Tibial nerve (tissue), 4 donors: ENCODE measurements at regions not wholly inside any gene's neighbourhood (a gene's known extent, or its start where the extent isn't known, plus 50 kb on each side); places are given as distances from the start of the nearest gene placed in this dataset.

Source experiments
- DNase-seq, 2 donors: peaks; one replicate each; pipeline ENCODE4 v3.0.0-alpha.2; 2019; ENCODE audit warnings: low spot score in 2 of 2
- H3K27ac ChIP-seq, 4 donors: fragments of 200-600 bp; sonication (generic) in 3 of 4; one replicate each; pipeline ENCODE4 v1.5.1; 2017 to 2019; ENCODE audit warnings: mild to moderate bottlenecking in 1 of 4
- H3K27me3 ChIP-seq, 2 donors: fragments of 200-600 bp; sonication (generic) in 1 of 2; one replicate each; pipeline versions ENCODE4 v1.5.1 to v1.6.0; 2017 to 2019
- H3K36me3 ChIP-seq, 3 donors: fragments of 200-600 bp; sonication (generic); one replicate each; pipeline ENCODE4 v1.5.1; 2018 to 2019
- H3K4me1 ChIP-seq, 4 donors: fragments of 200-600 bp; sonication (generic) in 3 of 4; one replicate each; pipeline ENCODE4 v1.5.1; 2017 to 2019
- H3K4me3 ChIP-seq, 4 donors: fragments of 200-600 bp; sonication (generic) in 3 of 4; one replicate each; pipeline ENCODE4 v1.5.1; 2017 to 2019; ENCODE audit warnings: mild to moderate bottlenecking in 1 of 4, moderate library complexity in 1 of 4
- H3K9me3 ChIP-seq, 4 donors: fragments of 200-600 bp; sonication (generic) in 3 of 4; one replicate each; pipeline ENCODE4 v1.5.1; 2017 to 2019
- EP300 ChIP-seq, 2 donors: sonication (generic); formaldehyde crosslinking; IDR thresholded peaks; one replicate each; pipeline ENCODE4 v1.6.1; 2017; ENCODE audit warnings: antibody characterized with exemption in 2 of 2, mild to moderate bottlenecking in 1 of 2
- POLR2A ChIP-seq, 2 donors: fragments of 450-650 bp; IDR thresholded peaks; one replicate each; pipeline ENCODE4 v1.6.1; 2017; ENCODE audit warnings: antibody characterized with exemption in 2 of 2, mild to moderate bottlenecking in 2 of 2, moderate library complexity in 2 of 2
- WGBS, 2 donors: methylation state at CpG; one replicate each; pipeline ENCODE4 v1.1.5; 2018; 5-methylcytosine and 5-hydroxymethylcytosine counted together
- TF ChIP-seq, protein P1 (sequence below), 5 experiments: fragments of 200-600 bp in 3 of 5; fragments of 450-650 bp in 2 of 5; sonication (generic) in 3 of 5; IDR thresholded peaks; one replicate each; pipeline ENCODE4 v1.5.1; 2016 to 2019; ENCODE audit warnings: antibody characterized with exemption in 5 of 5, mild to moderate bottlenecking in 3 of 5, moderate library complexity in 2 of 5

DNA sequence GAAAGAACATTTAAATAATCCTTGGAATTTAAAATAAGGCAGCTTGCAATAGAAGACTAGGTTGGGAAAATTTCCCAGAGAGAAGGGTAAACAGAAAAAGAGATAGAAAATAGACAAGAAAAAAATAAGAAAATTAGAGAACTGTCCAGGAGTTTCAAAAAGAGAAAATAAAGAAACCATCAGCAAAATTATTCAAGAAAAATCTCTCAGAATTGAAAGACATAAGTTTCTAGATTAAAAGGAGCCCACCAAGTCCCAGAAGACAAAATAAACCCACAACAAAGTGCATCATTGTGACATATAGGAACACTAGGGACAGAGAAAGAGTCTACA lies 88.6 kb upstream of the CDYL start:
- Histone ChIP-seq H3K27me3 (no peaks in the 10 kb centered on the region), H3K27ac (no peak overlapping the region), H3K9me3 (peaks cover 0 to 16% (median under 1%) of the 10 kb centered on the region in 4 donors), H3K4me1 (no peaks in the 10 kb centered on the region), H3K4me3 (no peak overlapping the region), H3K36me3 (no peaks in the 10 kb centered on the region)
- DNase-seq = no peak
- TF ChIP-seq EP300 (IDR thresholded peaks at IDR 0.05) (no peak), POLR2A (IDR thresholded peaks at IDR 0.05) (no peak)
- TF ChIP-seq, protein P1, sequence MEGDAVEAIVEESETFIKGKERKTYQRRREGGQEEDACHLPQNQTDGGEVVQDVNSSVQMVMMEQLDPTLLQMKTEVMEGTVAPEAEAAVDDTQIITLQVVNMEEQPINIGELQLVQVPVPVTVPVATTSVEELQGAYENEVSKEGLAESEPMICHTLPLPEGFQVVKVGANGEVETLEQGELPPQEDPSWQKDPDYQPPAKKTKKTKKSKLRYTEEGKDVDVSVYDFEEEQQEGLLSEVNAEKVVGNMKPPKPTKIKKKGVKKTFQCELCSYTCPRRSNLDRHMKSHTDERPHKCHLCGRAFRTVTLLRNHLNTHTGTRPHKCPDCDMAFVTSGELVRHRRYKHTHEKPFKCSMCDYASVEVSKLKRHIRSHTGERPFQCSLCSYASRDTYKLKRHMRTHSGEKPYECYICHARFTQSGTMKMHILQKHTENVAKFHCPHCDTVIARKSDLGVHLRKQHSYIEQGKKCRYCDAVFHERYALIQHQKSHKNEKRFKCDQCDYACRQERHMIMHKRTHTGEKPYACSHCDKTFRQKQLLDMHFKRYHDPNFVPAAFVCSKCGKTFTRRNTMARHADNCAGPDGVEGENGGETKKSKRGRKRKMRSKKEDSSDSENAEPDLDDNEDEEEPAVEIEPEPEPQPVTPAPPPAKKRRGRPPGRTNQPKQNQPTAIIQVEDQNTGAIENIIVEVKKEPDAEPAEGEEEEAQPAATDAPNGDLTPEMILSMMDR (IDR thresholded peaks at IDR 0.05) = no peak

DNA sequence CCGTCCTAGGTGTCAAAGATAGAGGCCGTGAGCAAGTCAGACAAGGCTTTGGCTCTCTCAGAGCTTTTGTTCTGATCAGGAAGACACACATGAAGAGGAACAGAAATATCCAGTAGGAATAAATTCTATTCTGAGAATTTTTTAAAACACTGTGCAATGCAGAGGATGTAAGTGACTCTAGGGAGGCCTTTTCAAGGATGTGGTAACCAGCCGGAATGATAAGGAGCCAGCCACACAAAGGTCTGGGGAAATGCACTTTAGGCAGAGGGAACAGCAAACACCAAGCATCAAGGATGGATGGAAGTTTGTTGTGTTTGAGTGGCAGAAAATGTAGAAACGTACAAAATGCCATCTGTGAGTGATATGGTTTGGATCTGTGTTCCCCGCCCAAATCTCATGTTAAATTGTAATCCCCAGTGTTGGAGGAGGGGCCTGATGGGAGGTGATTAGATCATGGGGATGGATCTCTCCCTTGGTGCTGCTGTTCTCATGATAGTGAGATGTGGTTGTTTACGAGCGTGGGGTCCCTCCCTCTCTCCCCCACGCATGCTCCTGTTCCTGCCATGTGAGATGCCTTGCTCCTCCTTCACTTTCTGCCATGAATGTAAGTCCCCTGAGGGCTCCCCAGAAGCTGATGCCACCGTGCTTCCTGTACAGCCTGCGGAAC lies 93.6 kb upstream of the CDYL start:
- no peak for DNase-seq
- Histone ChIP-seq H3K36me3 (no peaks in the 10 kb centered on the region), H3K9me3 (no peaks in the 10 kb centered on the region), H3K4me3 (no peak overlapping the region), H3K27ac (no peak overlapping the region), H3K27me3 (no peaks in the 10 kb centered on the region), H3K4me1 (no peaks in the 10 kb centered on the region)
- WGBS, 2 donors = 75 to 80% methylated on average over 10 of the region's 10 CpGs
- no peak for TF ChIP-seq POLR2A (IDR thresholded peaks at IDR 0.05)
- TF ChIP-seq, protein P1 (IDR thresholded peaks at IDR 0.05) = no peak
- TF ChIP-seq EP300 (IDR thresholded peaks at IDR 0.05) = no peak

DNA sequence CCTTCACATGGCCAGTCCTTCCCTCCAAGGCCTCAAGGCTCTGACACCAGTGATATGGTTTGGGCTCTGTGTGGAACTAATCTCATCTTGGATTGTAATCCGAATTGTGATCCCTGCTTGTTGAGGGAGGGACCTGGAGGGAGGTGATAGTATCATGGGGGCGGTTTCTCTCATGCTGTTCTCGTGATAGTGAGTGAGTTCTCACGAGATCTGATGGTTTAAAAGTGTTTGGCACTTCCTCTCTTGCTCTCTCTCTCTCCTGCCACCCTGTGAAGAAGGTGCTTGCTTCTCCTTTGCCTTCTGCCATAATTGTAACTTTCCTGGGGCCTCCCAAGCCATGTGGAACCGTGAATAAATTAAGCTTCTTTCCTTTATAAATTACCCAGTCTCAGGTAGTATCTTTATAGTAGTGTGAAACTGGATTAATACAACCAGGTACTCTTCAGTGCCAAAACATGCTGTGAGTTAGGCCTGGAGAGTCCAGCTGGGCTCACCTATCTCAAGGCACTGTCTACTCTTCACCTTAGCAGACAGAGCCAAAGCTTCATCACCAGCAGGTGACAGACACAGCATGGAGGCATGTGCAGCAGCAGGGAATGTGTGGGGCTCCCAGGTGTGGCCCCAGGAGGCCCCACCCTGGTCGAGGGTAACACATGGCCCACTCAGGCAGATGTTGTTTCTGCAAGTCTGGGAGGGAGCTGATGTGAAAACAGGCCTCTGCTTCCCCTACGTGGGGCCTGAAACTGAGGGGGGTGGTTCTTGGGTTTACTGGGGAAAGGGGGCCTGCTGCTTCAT lies 97.5 kb upstream of the CDYL start:
- H3K36me3 ChIP-seq = no peaks in the 10 kb centered on the region
- no peak for TF ChIP-seq EP300 (IDR thresholded peaks at IDR 0.05)
- TF ChIP-seq, protein P1 (IDR thresholded peaks at IDR 0.05) = no peak
- TF ChIP-seq POLR2A (IDR thresholded peaks at IDR 0.05) = no peak
- H3K4me3 ChIP-seq = no peak overlapping the region
- no peaks in the 10 kb centered on the region for H3K4me1 ChIP-seq
- no peak for DNase-seq
- H3K27ac ChIP-seq = no peak overlapping the region
- no peaks in the 10 kb centered on the region for H3K9me3 ChIP-seq
- no peaks in the 10 kb centered on the region for H3K27me3 ChIP-seq
- WGBS, 2 donors = 66 to 78% methylated on average over 7 of the region's 7 CpGs

DNA sequence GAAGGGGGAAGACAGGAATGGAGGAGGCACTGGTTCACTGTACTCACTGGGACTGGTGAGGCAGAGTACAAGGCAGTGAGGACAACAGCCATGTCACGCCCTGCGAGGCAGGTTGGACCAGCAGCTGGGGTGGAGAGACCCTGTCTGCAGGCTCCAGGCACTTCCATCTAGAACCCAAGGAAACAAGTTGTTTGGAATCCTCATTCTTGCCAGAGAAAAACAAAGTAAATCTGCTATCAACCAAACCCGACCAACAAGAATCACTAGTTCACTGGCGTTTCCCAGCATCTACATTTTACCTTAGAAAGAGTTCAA lies 98.5 kb upstream of the CDYL start:
- no peak for DNase-seq
- H3K27me3 ChIP-seq = no peaks in the 10 kb centered on the region
- H3K4me1 ChIP-seq = no peaks in the 10 kb centered on the region
- TF ChIP-seq, protein P1 (IDR thresholded peaks at IDR 0.05) = no peak
- TF ChIP-seq POLR2A (IDR thresholded peaks at IDR 0.05) = no peak
- no peak for TF ChIP-seq EP300 (IDR thresholded peaks at IDR 0.05)
- no peaks in the 10 kb centered on the region for H3K9me3 ChIP-seq
- H3K27ac ChIP-seq = no peak overlapping the region
- H3K36me3 ChIP-seq = no peaks in the 10 kb centered on the region
- WGBS, 2 donors = 71 to 96% methylated on average over 4 of the region's 4 CpGs
- H3K4me3 ChIP-seq = no peak overlapping the region

DNA sequence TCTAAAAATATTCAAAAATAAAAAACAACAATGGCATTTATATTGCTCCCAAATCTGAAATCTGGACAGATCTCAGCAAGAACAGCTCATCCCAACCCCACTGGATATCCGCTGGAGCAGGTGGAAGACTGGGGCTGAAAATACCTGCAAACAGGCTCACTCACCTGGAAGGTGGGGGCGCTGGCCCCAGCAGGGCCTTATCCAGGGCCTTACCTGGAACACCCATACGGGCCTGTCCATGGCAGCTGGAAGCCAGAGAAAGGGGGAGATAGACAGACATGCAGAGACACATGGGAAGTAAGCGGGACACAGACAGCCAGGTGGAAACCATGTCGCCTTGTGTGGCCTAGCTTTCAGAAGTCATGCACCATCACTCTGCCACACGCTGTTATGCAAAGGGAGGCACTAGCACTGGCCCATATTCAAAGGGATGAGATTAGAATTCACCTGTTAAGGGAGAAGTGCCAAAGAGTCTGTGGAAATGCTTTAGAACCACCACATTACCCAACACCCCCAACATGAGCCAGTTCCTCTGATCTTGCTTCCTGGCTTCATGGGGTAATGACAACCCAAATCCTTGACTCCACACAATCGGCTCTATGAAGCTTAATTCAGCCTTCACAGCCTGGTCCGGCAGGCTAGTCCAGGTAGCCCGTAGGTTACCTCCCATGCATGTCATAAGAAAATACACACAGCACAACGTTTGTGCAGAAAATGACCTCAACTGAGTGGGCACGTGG lies 99.0 kb upstream of the CDYL start:
- H3K4me1 ChIP-seq = no peaks in the 10 kb centered on the region
- WGBS, 2 donors = 77 to 86% methylated on average over 11 of the region's 11 CpGs
- no peak for DNase-seq
- H3K4me3 ChIP-seq = no peak overlapping the region
- H3K36me3 ChIP-seq = no peaks in the 10 kb centered on the region
- no peaks in the 10 kb centered on the region for H3K27me3 ChIP-seq
- no peak overlapping the region for H3K27ac ChIP-seq
- no peaks in the 10 kb centered on the region for H3K9me3 ChIP-seq
- TF ChIP-seq EP300 (IDR thresholded peaks at IDR 0.05) = no peak
